HFFc6 (cell line): ENCODE measurements at regions not wholly inside any gene's neighbourhood (a gene's known extent, or its start where the extent isn't known, plus 50 kb on each side); places are given as distances from the start of the nearest gene placed in this dataset.
"Not testable (repeated sequence)": the region's sequence is repeated elsewhere in the genome, so short reads cannot be mapped to it uniquely, and the experiment has no call there.

ENCODE experiments used
- DNase-seq: peaks from one replicate; pipeline ENCODE4 v3.0.0-alpha.2; 2018
- H3K27ac Mint-ChIP-seq: 2 replicates; pipeline ENCODE4 v1.8.0; 2020; ENCODE audit warnings: mild to moderate bottlenecking, mixed read lengths
- H3K27me3 Mint-ChIP-seq: 2 replicates; pipeline ENCODE4 v1.8.0; 2021; ENCODE audit warnings: mild to moderate bottlenecking, moderate library complexity, mixed read lengths; ENCODE audit not compliant: insufficient read depth
- H3K36me3 Mint-ChIP-seq: 2 replicates; pipeline ENCODE4 v1.8.0; 2021; ENCODE audit warnings: low read depth, mixed read lengths
- H3K4me1 Mint-ChIP-seq: 2 replicates; pipeline ENCODE4 v1.8.0; 2020; ENCODE audit warnings: low read depth, mixed read lengths
- H3K4me3 Mint-ChIP-seq: 2 replicates; pipeline ENCODE4 v1.8.0; 2020; ENCODE audit warnings: mild to moderate bottlenecking, moderate library complexity, mixed read lengths
- H3K9me3 Mint-ChIP-seq: 2 replicates; pipeline ENCODE4 v1.8.0; 2020; ENCODE audit warnings: mild to moderate bottlenecking, mixed read lengths
- TF ChIP-seq, protein P1 (sequence below): fragments of 200-600 bp; sonication (generic); IDR thresholded peaks from 2 replicates; pipeline ENCODE4 v1.5.0; 2021; ENCODE audit warnings: antibody characterized with exemption, mild to moderate bottlenecking

DNA sequence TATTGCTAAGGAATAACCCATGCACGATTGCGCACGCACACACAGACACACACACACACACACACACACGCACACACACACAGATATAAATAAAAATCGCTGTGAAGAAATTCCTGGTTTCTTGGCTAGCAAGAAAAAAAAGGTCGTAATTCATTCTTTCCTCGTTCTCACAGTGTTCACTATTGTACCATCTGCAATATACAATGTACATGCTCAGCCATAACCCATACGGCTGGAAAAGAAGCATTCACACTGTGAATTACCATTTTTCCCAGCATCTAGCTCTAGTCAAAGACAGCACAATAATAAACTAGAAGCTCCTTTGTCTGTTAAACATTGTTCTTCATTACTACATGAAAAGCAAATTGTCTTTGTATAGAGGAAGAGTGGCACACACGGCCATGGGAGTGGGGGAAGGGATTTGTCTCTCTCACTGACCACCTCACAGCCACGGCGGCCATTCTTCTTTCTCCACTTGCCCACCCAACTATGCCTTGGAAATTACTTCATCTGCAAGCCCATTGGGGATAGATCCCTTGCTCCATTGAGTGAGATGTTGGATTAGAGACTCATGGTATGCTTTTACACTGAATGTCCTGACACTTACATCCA is 115.3 kb upstream of the ID4 start:
- DNase-seq: no peak
- H3K4me1 Mint-ChIP-seq: peaks cover 50% of the 10 kb centered on the region
- H3K4me3 Mint-ChIP-seq: no peak overlapping the region
- TF ChIP-seq, protein P1, sequence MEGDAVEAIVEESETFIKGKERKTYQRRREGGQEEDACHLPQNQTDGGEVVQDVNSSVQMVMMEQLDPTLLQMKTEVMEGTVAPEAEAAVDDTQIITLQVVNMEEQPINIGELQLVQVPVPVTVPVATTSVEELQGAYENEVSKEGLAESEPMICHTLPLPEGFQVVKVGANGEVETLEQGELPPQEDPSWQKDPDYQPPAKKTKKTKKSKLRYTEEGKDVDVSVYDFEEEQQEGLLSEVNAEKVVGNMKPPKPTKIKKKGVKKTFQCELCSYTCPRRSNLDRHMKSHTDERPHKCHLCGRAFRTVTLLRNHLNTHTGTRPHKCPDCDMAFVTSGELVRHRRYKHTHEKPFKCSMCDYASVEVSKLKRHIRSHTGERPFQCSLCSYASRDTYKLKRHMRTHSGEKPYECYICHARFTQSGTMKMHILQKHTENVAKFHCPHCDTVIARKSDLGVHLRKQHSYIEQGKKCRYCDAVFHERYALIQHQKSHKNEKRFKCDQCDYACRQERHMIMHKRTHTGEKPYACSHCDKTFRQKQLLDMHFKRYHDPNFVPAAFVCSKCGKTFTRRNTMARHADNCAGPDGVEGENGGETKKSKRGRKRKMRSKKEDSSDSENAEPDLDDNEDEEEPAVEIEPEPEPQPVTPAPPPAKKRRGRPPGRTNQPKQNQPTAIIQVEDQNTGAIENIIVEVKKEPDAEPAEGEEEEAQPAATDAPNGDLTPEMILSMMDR: no peak
- no peaks in the 10 kb centered on the region; the same call in 1 of the 2 replicates for H3K27me3 Mint-ChIP-seq
- no peak overlapping the region for H3K27ac Mint-ChIP-seq
- H3K36me3 Mint-ChIP-seq: no peaks in the 10 kb centered on the region
- no peaks in the 10 kb centered on the region for H3K9me3 Mint-ChIP-seq

DNA sequence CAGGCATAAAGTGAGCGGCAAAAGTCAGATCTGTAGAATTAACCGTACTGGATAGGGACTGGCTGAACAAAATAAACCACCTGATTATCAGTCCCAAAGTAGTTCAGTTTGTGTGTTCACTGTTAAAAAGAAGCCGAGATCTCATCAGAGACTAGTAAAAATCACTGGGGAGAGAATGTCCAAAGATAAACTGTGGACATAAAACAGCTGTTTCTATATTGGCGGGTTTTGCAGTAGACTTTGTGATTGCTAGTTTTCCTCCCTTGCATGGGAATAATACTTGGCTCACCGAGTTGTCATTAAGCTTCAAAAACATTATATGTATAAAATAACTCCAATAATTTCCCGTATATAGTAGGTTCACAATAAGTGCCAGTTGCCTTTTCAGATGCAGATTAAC is 114.2 kb upstream of the ID4 start:
- Mint-ChIP-seq H3K27ac (0 out of 2 replicates have a peak overlapping the region, but pooled peaks have one; percentile 69), H3K4me3 (no peak overlapping the region), H3K9me3 (no peaks in the 10 kb centered on the region), H3K27me3 (no peaks in the 10 kb centered on the region; the same call in 1 of the 2 replicates), H3K4me1 (peaks cover 50% of the 10 kb centered on the region), H3K36me3 (no peaks in the 10 kb centered on the region)
- TF ChIP-seq, protein P1: no peak
- DNase-seq: no peak

DNA sequence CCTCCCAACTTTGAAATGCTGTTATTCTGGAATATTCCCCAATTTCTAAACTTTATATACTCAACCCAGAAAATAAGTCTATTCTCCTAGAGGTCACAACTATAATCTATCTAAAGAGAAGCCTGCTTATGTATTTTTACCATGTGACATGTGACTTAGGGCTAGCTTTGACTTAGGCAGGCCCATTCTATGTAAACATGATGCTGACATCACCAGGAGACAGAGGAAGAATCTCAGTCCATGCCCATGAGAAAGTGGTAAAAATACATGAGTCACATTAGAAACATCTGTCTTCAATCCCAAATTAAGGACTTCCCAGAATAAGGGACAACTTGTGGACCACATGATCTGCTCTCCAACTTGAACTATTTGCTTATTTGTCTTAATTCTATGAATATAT is 113.6 kb upstream of the ID4 start:
- peak overlapping the region; percentile 69 for H3K27ac Mint-ChIP-seq
- no peak overlapping the region for H3K4me3 Mint-ChIP-seq
- peaks cover 50% of the 10 kb centered on the region for H3K4me1 Mint-ChIP-seq
- TF ChIP-seq, protein P1: no peak; the same call in 1 of the 2 replicates
- no peaks in the 10 kb centered on the region for H3K9me3 Mint-ChIP-seq
- H3K36me3 Mint-ChIP-seq: no peaks in the 10 kb centered on the region
- H3K27me3 Mint-ChIP-seq: no peaks in the 10 kb centered on the region; the same call in 1 of the 2 replicates
- DNase-seq: peak; percentile 74

DNA sequence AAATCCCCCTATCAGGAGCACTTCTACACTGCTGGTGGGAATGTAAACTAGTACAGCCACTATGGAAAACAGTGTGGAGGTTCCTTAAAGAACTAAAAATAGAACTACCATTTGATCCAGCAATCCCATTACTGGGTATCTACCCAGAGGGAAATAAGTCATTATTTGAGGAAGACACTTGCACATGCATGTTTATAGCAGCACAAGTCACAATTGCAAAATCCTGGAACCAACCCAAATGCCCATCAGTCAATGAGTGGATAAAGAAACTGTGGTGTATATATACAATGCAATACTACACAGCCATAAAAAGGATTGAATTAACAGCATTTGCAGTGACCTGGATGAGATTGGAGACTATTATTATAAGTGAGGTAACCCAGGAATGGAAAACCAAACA is 111.7 kb upstream of the ID4 start:
- H3K27me3 Mint-ChIP-seq, H3K27ac Mint-ChIP-seq, H3K36me3 Mint-ChIP-seq, H3K4me3 Mint-ChIP-seq, DNase-seq, H3K9me3 Mint-ChIP-seq: not testable (repeated sequence)
- H3K4me1 Mint-ChIP-seq: peaks cover 32% of the 10 kb centered on the region

DNA sequence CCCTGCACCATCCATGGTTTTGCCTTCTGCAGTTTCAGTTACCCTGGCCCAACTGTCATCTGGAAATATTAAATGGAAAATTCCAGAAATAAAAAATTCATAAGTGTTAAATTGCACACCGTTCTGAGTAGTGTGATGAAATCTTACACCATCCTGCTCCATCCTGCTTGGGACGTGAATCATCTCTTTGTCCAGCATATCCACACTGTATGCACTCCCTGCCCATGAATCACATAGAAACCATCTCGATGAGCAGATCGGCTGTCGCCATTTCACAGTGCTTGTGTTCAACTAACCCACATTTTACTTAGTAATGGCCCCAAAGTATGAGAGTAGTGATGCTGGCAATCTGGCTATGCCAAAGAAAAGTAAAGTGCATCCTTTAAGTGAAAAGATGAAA is 105.9 kb upstream of the ID4 start:
- Mint-ChIP-seq H3K27me3 (no peaks in the 10 kb centered on the region; the same call in 1 of the 2 replicates), H3K36me3 (peaks cover 5% of the 10 kb centered on the region), H3K27ac (peak overlapping the region; percentile 72), H3K9me3 (no peaks in the 10 kb centered on the region), H3K4me1 (peaks cover 33% of the 10 kb centered on the region), H3K4me3 (peak overlapping the region; percentile 46)
- TF ChIP-seq, protein P1: no peak
- DNase-seq: peak; percentile 93

DNA sequence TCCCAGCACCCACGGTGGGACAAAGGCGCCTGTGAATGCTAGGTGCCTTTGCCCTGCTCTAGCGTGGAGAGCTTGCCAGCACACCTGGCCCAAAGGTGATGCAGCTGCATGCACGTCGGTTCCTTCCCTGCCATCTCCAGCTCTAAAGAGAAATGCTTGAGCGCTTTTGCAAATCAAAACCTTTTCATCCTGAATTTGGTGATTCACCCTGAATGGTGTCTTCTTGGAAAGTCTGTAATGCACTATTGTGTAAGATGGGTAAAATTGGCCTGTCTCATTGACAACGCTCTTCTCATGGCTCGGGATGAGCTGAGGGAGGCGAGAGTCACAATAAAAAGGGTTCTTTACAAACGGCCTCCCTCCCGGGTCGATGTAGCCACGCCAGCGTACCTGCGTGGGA is 103.1 kb upstream of the ID4 start:
- peaks cover 28% of the 10 kb centered on the region for H3K4me1 Mint-ChIP-seq
- peaks cover 5% of the 10 kb centered on the region for H3K36me3 Mint-ChIP-seq
- H3K27me3 Mint-ChIP-seq: no peaks in the 10 kb centered on the region
- no peak overlapping the region for H3K4me3 Mint-ChIP-seq
- no peaks in the 10 kb centered on the region for H3K9me3 Mint-ChIP-seq
- no peak overlapping the region for H3K27ac Mint-ChIP-seq
- TF ChIP-seq, protein P1: no peak
- DNase-seq: no peak
